Smooth muscle cell (in vitro differentiated cells): ENCODE measurements at regions not wholly inside any gene's neighbourhood (a gene's known extent, or its start where the extent isn't known, plus 50 kb on each side); places are given as distances from the start of the nearest gene placed in this dataset.

ENCODE experiments used
- DNase-seq: peaks from one replicate; lab custom pipeline; 2025; ENCODE audit not compliant: unreplicated experiment; lab: John Stamatoyannopoulos, UW
- H2AFZ ChIP-seq: fragments of 200-600 bp; sonication (generic); 2 replicates; pipeline ENCODE4 v1.6.0; 2016; ENCODE audit warnings: antibody characterized with exemption, low read depth, mild to moderate bottlenecking
- H3F3A ChIP-seq: fragments of 200-600 bp; sonication (generic); 2 replicates; pipeline ENCODE4 v1.6.0; 2017; ENCODE audit warnings: antibody characterized with exemption, low read depth
- H3K27ac ChIP-seq: fragments of 200-600 bp; sonication (generic); 2 replicates; pipeline ENCODE4 v1.5.1; 2016; ENCODE audit warnings: low read depth, mild to moderate bottlenecking
- H3K27me3 ChIP-seq: fragments of 200-600 bp; sonication (generic); 2 replicates; pipeline ENCODE4 v1.6.1; 2016; ENCODE audit warnings: low read depth, mild to moderate bottlenecking
- H3K36me3 ChIP-seq: fragments of 200-600 bp; sonication (generic); 2 replicates; pipeline ENCODE4 v1.5.1; 2016; ENCODE audit warnings: low read depth
- H3K4me1 ChIP-seq: fragments of 200-600 bp; sonication (generic); 2 replicates; pipeline ENCODE4 v1.5.1; 2016; ENCODE audit warnings: low read depth
- H3K4me2 ChIP-seq: fragments of 200-600 bp; sonication (generic); 2 replicates; pipeline ENCODE4 v1.6.0; 2016; ENCODE audit warnings: mild to moderate bottlenecking
- H3K4me3 ChIP-seq: fragments of 200-600 bp; sonication (generic); 2 replicates; pipeline ENCODE4 v1.5.1; 2016; ENCODE audit warnings: mild to moderate bottlenecking
- H3K79me2 ChIP-seq: fragments of 200-600 bp; sonication (generic); 2 replicates; pipeline ENCODE4 v1.6.0; 2016; ENCODE audit warnings: low read depth, mild to moderate bottlenecking
- H3K9ac ChIP-seq: fragments of 200-600 bp; sonication (generic); 2 replicates; pipeline ENCODE4 v1.6.0; 2016; ENCODE audit warnings: low read depth
- H3K9me3 ChIP-seq: fragments of 200-600 bp; sonication (generic); replicated peaks from 2 replicates; pipeline ENCODE4 v1.5.1; 2016; ENCODE audit warnings: low read depth
- H4K20me1 ChIP-seq: fragments of 200-600 bp; sonication (generic); 2 replicates; pipeline ENCODE4 v1.6.0; 2016; ENCODE audit warnings: low read depth
- CTCF ChIP-seq: fragments of 200-600 bp; sonication (generic); IDR thresholded peaks from 2 replicates; pipeline ENCODE4 v1.5.1; 2017; ENCODE audit warnings: borderline replicate concordance, mild to moderate bottlenecking, antibody characterized with exemption; ENCODE audit not compliant: insufficient read depth, poor library complexity, severe bottlenecking
- WGBS: methylation state at CpG from one replicate; pipeline ENCODE4 v1.1.7; 2016; ENCODE audit warnings: low lambda C conversion rate; 5-methylcytosine and 5-hydroxymethylcytosine counted together

GRCh38 chr2:103138123-103138901, 376.5 kb downstream of the TMEM182 start:
- TF ChIP-seq CTCF: no peak
- H3K36me3 ChIP-seq: no peaks in the 10 kb centered on the region
- no peaks in the 10 kb centered on the region for H4K20me1 ChIP-seq

DNA sequence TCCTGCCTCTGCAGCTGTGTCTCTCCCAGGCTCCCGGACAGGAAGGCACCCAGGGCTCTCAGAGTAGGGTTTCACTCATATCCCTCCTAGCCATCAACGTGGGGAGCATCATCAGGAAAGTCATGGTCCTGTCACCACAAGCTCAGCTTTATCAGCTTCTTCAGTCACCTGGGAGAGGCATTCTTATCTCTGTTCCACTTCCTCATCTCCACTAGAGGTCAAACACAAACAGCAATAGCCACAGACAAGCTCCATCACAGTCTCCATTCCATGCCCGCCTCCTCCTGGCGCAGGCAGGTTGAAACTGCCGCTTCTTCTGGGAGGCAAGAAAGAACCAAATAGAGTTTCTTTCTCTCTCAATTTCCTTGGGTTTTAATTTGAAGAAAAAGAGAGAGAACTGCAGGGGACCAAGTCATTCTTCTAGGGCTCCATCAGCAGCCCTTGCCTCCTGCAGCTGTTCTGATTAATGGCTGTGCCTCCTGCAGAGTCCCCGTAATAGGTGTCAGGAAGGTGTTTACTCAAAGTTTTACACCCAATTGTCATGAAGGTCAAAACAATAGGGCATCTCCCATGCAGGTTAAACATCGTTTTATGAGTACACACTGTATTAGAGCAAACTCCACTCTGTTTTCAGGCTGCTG, 377.9 kb downstream of the TMEM182 start:
- WGBS: 66% methylated on average over 7 of the region's 7 CpGs

More at GRCh38 chr2:103138123-103138901, 376.5 kb downstream of the TMEM182 start:
- WGBS: 87% methylated on average over 5 of the region's 5 CpGs
- no peaks in the 10 kb centered on the region for H3K79me2 ChIP-seq
- H3K27me3 ChIP-seq: no peaks in the 10 kb centered on the region
- no peak overlapping the region for H3K4me2 ChIP-seq
- H2AFZ ChIP-seq: no peak overlapping the region
- H3K9me3 ChIP-seq: no peaks in the 10 kb centered on the region
- H3F3A ChIP-seq: no peaks in the 10 kb centered on the region
- no peak overlapping the region for H3K27ac ChIP-seq
- no peak overlapping the region for H3K4me3 ChIP-seq
- no peak for DNase-seq
- H3K9ac ChIP-seq: no peak overlapping the region
- peaks cover 7% of the 10 kb centered on the region for H3K4me1 ChIP-seq

DNA sequence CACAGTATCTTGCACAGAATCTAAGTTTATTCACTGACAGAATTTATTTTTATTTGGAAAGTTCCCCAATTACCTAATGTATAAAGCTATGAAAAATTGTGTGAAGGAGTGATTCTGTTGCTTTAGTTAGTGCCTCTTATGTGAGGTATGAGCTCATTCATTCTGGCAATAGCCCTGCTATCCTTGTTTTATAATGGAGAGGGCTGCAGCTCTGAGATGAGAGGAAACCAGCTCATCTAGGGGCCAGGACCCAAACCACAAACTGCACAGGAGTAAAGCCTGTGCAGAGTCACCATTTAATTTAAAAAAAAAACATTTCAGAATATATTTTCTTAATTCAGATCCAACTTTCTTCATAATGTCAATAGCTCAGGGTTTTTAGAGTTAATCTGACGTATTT, 383.0 kb downstream of the TMEM182 start:
- H3K4me2 ChIP-seq: no peak overlapping the region
- no peak for TF ChIP-seq CTCF
- 31% methylated on average over 1 of the region's 1 CpG for WGBS
- no peak overlapping the region for H2AFZ ChIP-seq
- DNase-seq: no peak
- H3K27ac ChIP-seq: no peak overlapping the region
- H3K36me3 ChIP-seq: no peaks in the 10 kb centered on the region
- H3F3A ChIP-seq: no peaks in the 10 kb centered on the region
- no peak overlapping the region for H3K4me3 ChIP-seq
- H3K9ac ChIP-seq: no peak overlapping the region
- H3K4me1 ChIP-seq: no peaks in the 10 kb centered on the region
- no peaks in the 10 kb centered on the region for H3K79me2 ChIP-seq
- no peaks in the 10 kb centered on the region for H3K27me3 ChIP-seq
- no peaks in the 10 kb centered on the region for H4K20me1 ChIP-seq
- H3K9me3 ChIP-seq: no peaks in the 10 kb centered on the region

More for the DNA sequence above, 377.9 kb downstream of the TMEM182 start:
- Histone ChIP-seq H2AFZ (no peak overlapping the region), H3K27me3 (no peaks in the 10 kb centered on the region), H3K9ac (no peak overlapping the region), H3K4me2 (no peak overlapping the region), H3F3A (no peaks in the 10 kb centered on the region), H3K79me2 (no peaks in the 10 kb centered on the region), H3K27ac (no peak overlapping the region), H3K36me3 (no peaks in the 10 kb centered on the region), H3K4me3 (no peak overlapping the region), H3K4me1 (peaks cover 7% of the 10 kb centered on the region), H4K20me1 (no peaks in the 10 kb centered on the region), H3K9me3 (no peaks in the 10 kb centered on the region)
- TF ChIP-seq CTCF: no peak
- DNase-seq: no peak

DNA sequence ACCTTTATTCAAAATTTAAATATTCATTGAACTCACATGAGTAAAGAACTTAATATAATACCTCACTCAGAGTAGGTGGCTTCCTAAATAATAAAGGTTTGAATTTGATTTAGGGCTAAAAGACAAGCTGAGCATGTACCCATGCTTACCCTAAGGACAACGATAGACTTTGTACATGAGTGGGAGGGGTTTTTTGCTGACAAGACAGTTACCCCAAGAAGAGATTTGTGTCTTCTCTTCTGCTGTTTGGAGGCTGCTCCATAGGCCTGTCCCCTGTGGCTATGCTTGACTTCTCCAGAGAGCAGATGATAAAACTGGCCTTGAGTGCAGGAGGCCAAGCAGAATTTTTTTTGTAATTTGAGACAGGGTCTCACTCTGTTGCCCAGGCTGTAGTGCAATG, 383.9 kb downstream of the TMEM182 start:
- no peak overlapping the region for H3K27ac ChIP-seq
- no peaks in the 10 kb centered on the region for H3K9me3 ChIP-seq
- H3K36me3 ChIP-seq: no peaks in the 10 kb centered on the region
- H3K4me2 ChIP-seq: no peak overlapping the region
- H4K20me1 ChIP-seq: no peaks in the 10 kb centered on the region
- no peaks in the 10 kb centered on the region for H3K79me2 ChIP-seq
- no peaks in the 10 kb centered on the region for H3F3A ChIP-seq
- no peak overlapping the region for H3K9ac ChIP-seq
- TF ChIP-seq CTCF: no peak
- H3K4me1 ChIP-seq: no peaks in the 10 kb centered on the region
- H2AFZ ChIP-seq: no peak overlapping the region
- WGBS: 92% methylated on average over 1 of the region's 1 CpG
- DNase-seq: no peak
- H3K27me3 ChIP-seq: no peaks in the 10 kb centered on the region
- no peak overlapping the region for H3K4me3 ChIP-seq
